Sciatic nerve (tissue), 2 donors: ENCODE measurements at regions not wholly inside any gene's neighbourhood (a gene's known extent, or its start where the extent isn't known, plus 50 kb on each side); places are given as distances from the start of the nearest gene placed in this dataset.
"Not testable (repeated sequence)": the region's sequence is repeated elsewhere in the genome, so short reads cannot be mapped to it uniquely, and the experiment has no call there.

Experiments used
- ATAC-seq: fragments of 200-7000 bp; cut with Tn5 transposase; one replicate; pipeline ENCODE4 v1.9.1; 2020; ENCODE audit warnings: mild to moderate bottlenecking, moderate library complexity
- DNase-seq: peaks from one replicate; pipeline ENCODE4 v3.0.0-alpha.2; 2020; ENCODE audit warnings: low spot score
- intact Hi-C: fragments of 100-400 bp; cut with DNase I; formaldehyde crosslinking; loops from one replicate; pipeline ENCODE4 v1.14.2; 2022
- donor health status: DM: no; HTN: no; CAD: no.
- donor health status: DM: no; HTN: no; CAD: no.

- DNase-seq, ATAC-seq, intact Hi-C loops: not testable (repeated sequence)
These were observed 71.6 kb downstream of the PCMTD2 start for GRCh38 chr20:64327223-64327549.

- ATAC-seq = peak; percentile 92
- DNase-seq, intact Hi-C loops: not testable (repeated sequence)
These were observed 72.2 kb downstream of the PCMTD2 start for GRCh38 chr20:64327550-64328317.

- intact Hi-C loops, DNase-seq, ATAC-seq: not testable (repeated sequence)
These were observed 73.2 kb downstream of the PCMTD2 start for GRCh38 chr20:64328595-64329250.

- ATAC-seq, intact Hi-C loops, DNase-seq: not testable (repeated sequence)
These were observed 77.1 kb downstream of the PCMTD2 start for GRCh38 chr20:64332627-64333026.
